HEK293 (cell line): ENCODE measurements at regions not wholly inside any gene's neighbourhood (a gene's known extent, or its start where the extent isn't known, plus 50 kb on each side); places are given as distances from the start of the nearest gene placed in this dataset.

Experiments used
- CTCF ChIA-PET: fragments of 350-600 bp; formaldehyde crosslinking; extraction: SDS; loops from one replicate; lab custom pipeline; 2021; ENCODE audit warnings: antibody characterized with exemption; lab: Yijun Ruan, JAX
- POLR2A ChIA-PET: fragments of 300-600 bp; formaldehyde crosslinking; extraction: SDS; loops from one replicate; lab custom pipeline; 2020; ENCODE audit warnings: antibody characterized with exemption, inconsistent platforms; lab: Yijun Ruan, JAX
- H3K27ac ChIP-seq: fragments of 200-500 bp; sonication (Bioruptor generic); 2 replicates; pipeline ENCODE4 v1.5.1; 2014; ENCODE audit warnings: low read depth, low read length, control low read depth, inconsistent platforms; ENCODE audit errors: extremely low read depth
- H3K36me3 ChIP-seq, 2 experiments: fragments of 200-500 bp in 1 of 2; sonication (Bioruptor generic) in 1 of 2; 1 replicate in 1 of 2; 2 replicates in 1 of 2; pipeline ENCODE4 v1.5.1; 2014 to 2017; ENCODE audit warnings: inconsistent platforms in 2 of 2, low read length in 2 of 2; ENCODE audit not compliant: control insufficient read depth in 2 of 2, insufficient read depth in 1 of 2
- H3K4me1 ChIP-seq: fragments of 200-500 bp; sonication (Bioruptor generic); 2 replicates; pipeline ENCODE4 v1.5.1; 2014; ENCODE audit warnings: mild to moderate bottlenecking, low read length, inconsistent platforms; ENCODE audit not compliant: control insufficient read depth, insufficient read depth
- H3K4me3 ChIP-seq: 2 replicates; pipeline ENCODE4 v1.5.1; 2011; ENCODE audit warnings: low read depth, mild to moderate bottlenecking, control low read depth, low read length, moderate library complexity
- H3K9me3 ChIP-seq: fragments of 200-500 bp; sonication (Bioruptor generic); 2 replicates; pipeline ENCODE4 v1.5.1; 2014; ENCODE audit warnings: low read depth, low read length, inconsistent platforms; ENCODE audit not compliant: control insufficient read depth, insufficient read depth
- BCL6B ChIP-seq: fragments of 450-650 bp; formaldehyde crosslinking; IDR thresholded peaks from 2 replicates; pipeline ENCODE4 v1.5.1; 2017; ENCODE audit warnings: missing biosample characterization, missing genetic modification characterization
- KLF9 ChIP-seq: fragments of 450-650 bp; formaldehyde crosslinking; IDR thresholded peaks from 2 replicates; pipeline ENCODE4 v1.5.1; 2016; ENCODE audit warnings: missing biosample characterization, missing genetic modification characterization, low read depth
- PRDM1 ChIP-seq: fragments of 450-650 bp; formaldehyde crosslinking; IDR thresholded peaks from 2 replicates; pipeline ENCODE4; 2016; ENCODE audit warnings: missing biosample characterization, missing genetic modification characterization
- TCF7L2 ChIP-seq: IDR thresholded peaks from 2 replicates; pipeline ENCODE4 v1.6.1; 2011; ENCODE audit warnings: low read depth, mild to moderate bottlenecking, inconsistent platforms, low read length, moderate library complexity, borderline replicate concordance
- ZFP3 ChIP-seq: fragments of 450-650 bp; formaldehyde crosslinking; IDR thresholded peaks from 2 replicates; pipeline ENCODE4 v1.5.1; 2016; ENCODE audit warnings: low read depth, missing biosample characterization, missing genetic modification characterization
- ZNF133 ChIP-seq: fragments of 450-650 bp; formaldehyde crosslinking; IDR thresholded peaks from 2 replicates; pipeline ENCODE4 v1.5.1; 2016; ENCODE audit warnings: missing biosample characterization, missing genetic modification characterization
- ZNF169 ChIP-seq: fragments of 450-650 bp; formaldehyde crosslinking; IDR thresholded peaks from 2 replicates; pipeline ENCODE4 v1.5.1; 2016; ENCODE audit warnings: missing biosample characterization, missing genetic modification characterization
- ZNF19 ChIP-seq: fragments of 450-650 bp; formaldehyde crosslinking; IDR thresholded peaks from 2 replicates; pipeline ENCODE4; 2016; ENCODE audit warnings: missing biosample characterization, missing genetic modification characterization, low read depth
- ZNF23 ChIP-seq: fragments of 450-650 bp; formaldehyde crosslinking; IDR thresholded peaks from 2 replicates; pipeline ENCODE4 v1.5.1; 2016; ENCODE audit warnings: missing biosample characterization, missing genetic modification characterization, borderline replicate concordance
- ZNF324 ChIP-seq: fragments of 450-650 bp; formaldehyde crosslinking; IDR thresholded peaks from 2 replicates; pipeline ENCODE4 v1.5.1; 2016; ENCODE audit warnings: missing biosample characterization, missing genetic modification characterization
- ZNF501 ChIP-seq: fragments of 450-650 bp; formaldehyde crosslinking; IDR thresholded peaks from 2 replicates; pipeline ENCODE4 v1.5.1; 2016; ENCODE audit warnings: missing biosample characterization, missing genetic modification characterization
- ZNF549 ChIP-seq: fragments of 450-650 bp; IDR thresholded peaks from 2 replicates; pipeline ENCODE4 v1.5.1; 2018; ENCODE audit warnings: missing biosample characterization, missing genetic modification characterization, mild to moderate bottlenecking, inconsistent platforms, moderate library complexity
- ZNF621 ChIP-seq: fragments of 450-650 bp; formaldehyde crosslinking; IDR thresholded peaks from 2 replicates; pipeline ENCODE4 v1.5.1; 2017; ENCODE audit warnings: missing biosample characterization, missing genetic modification characterization
- TF ChIP-seq, protein P1 (sequence below): IDR thresholded peaks from 2 replicates; pipeline ENCODE4 v1.6.1; 2011; ENCODE audit warnings: mild to moderate bottlenecking, low read depth, low read length, borderline replicate concordance
- TF ChIP-seq, protein P2 (sequence below): fragments of 450-650 bp; formaldehyde crosslinking; IDR thresholded peaks from 2 replicates; pipeline ENCODE4 v1.5.1; 2017; ENCODE audit warnings: missing biosample characterization, missing genetic modification characterization

DNA sequence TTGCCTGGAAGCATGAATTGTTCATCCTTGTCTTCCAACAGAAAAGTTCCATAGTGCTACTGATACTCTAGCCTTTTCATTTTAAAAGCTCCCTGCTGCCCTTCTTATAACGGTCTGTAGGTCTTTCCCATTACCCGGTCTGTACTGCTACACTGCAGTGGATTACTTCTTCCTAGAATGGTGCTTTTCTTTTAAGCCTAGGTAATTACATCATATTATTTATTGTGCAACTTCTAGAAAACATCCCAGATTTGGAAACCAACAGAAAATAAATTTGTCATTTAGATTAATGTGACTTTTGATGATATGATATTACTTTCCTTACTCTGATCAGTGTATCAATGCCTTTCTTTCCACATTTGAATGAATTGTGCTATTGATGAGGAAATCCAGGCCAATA is 199.4 kb downstream of the TANC2 start:
- Histone ChIP-seq H3K4me1 (no peaks in the 10 kb centered on the region), H3K4me3 (no peak overlapping the region), H3K9me3 (no peaks in the 10 kb centered on the region), H3K36me3 (no peaks in the 10 kb centered on the region), H3K27ac (no peak overlapping the region)
- ChIA-PET CTCF (interaction anchor here (0.6 kb wide), 1 partner anchor 809 kb away, joined by 3 read pairs; no protein-coding TSS in a partner anchor), POLR2A (no interaction called here)
- no peak for TF ChIP-seq BCL6B (tag by site-specific recombination)

GRCh38 chr17:63170795-63171194 is 204.8 kb downstream of the TANC2 start:
- POLR2A ChIA-PET: interaction anchor here (0.6 kb wide), 1 partner anchor 9 kb away, joined by 3 read pairs; no protein-coding TSS in a partner anchor
- Histone ChIP-seq H3K4me1 (no peaks in the 10 kb centered on the region), H3K36me3 (no peaks in the 10 kb centered on the region), H3K4me3 (no peak overlapping the region), H3K27ac (no peak overlapping the region), H3K9me3 (no peaks in the 10 kb centered on the region)
- CTCF ChIA-PET: no interaction called here
- no peak for TF ChIP-seq ZNF549 (tag by site-specific recombination)
- no peak for TF ChIP-seq ZFP3
- TF ChIP-seq PRDM1 (tag by site-specific recombination): no peak
- TF ChIP-seq ZNF169 (tag by site-specific recombination): no peak
- TF ChIP-seq, protein P1, sequence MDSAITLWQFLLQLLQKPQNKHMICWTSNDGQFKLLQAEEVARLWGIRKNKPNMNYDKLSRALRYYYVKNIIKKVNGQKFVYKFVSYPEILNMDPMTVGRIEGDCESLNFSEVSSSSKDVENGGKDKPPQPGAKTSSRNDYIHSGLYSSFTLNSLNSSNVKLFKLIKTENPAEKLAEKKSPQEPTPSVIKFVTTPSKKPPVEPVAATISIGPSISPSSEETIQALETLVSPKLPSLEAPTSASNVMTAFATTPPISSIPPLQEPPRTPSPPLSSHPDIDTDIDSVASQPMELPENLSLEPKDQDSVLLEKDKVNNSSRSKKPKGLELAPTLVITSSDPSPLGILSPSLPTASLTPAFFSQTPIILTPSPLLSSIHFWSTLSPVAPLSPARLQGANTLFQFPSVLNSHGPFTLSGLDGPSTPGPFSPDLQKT: no peak
- TF ChIP-seq KLF9 (tag by site-specific recombination): no peak

DNA sequence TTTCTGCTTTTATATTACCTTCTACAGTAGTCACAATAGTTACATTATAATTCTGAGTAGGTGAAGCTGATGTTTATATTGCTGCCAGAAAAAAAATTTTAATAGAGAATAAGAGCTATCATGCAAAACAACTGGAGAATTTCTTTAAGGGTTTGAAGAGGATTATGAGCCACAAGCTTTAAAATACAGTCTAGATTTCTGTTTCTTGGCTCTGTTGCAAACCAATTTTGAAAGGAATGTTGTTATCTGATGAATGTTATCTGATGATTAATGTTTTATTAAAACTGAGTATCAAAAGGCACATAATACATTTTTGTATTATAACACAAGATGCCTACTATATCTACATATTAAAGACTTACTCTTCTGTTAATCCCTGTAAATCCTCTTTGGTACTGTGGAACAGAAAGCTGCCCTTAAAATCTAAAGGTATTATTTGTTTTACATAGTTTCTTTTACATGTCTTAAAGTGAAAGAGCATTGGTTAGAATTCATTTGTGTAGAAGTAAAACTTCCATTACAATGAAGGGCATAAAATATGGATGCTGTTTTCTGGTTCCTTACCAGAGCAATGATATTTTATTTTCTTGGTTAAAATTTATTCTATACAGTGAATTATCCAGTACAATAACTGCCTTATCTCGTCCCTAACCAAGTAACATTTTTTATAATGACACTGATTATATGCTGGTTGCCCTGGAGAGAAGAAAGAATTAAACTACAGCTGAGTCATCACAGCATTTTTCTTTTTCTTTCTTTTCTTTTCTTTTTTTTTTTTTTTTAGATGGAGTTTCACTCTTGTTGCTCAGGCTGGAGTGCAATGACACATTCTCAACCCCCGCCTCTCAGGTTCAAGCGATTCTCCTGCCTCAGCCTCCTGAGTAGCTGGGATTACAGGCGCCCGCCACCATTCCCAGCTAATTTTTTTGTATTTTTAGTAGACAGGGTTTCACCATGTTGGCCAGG is 205.7 kb downstream of the TANC2 start:
- H3K9me3 ChIP-seq: no peaks in the 10 kb centered on the region
- CTCF ChIA-PET: no interaction called here
- TF ChIP-seq ZNF324 (tag by site-specific recombination) (no peak), TCF7L2 (no peak), ZNF501 (tag by site-specific recombination) (no peak), ZNF621 (tag by site-specific recombination) (no peak), ZNF19 (tag by site-specific recombination) (no peak), ZNF23 (tag by site-specific recombination) (no peak), ZNF133 (tag by site-specific recombination) (no peak)
- TF ChIP-seq, protein P2, sequence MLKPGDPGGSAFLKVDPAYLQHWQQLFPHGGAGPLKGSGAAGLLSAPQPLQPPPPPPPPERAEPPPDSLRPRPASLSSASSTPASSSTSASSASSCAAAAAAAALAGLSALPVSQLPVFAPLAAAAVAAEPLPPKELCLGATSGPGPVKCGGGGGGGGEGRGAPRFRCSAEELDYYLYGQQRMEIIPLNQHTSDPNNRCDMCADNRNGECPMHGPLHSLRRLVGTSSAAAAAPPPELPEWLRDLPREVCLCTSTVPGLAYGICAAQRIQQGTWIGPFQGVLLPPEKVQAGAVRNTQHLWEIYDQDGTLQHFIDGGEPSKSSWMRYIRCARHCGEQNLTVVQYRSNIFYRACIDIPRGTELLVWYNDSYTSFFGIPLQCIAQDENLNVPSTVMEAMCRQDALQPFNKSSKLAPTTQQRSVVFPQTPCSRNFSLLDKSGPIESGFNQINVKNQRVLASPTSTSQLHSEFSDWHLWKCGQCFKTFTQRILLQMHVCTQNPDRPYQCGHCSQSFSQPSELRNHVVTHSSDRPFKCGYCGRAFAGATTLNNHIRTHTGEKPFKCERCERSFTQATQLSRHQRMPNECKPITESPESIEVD (tag by site-specific recombination): 0 out of 2 replicates have a peak, but pooled peaks have one; percentile 14
- TF ChIP-seq, all 188 proteins: peak for 1
- POLR2A ChIA-PET: interaction anchor here (0.6 kb wide), 1 partner anchor 8 kb away, joined by 3 read pairs; no protein-coding TSS in a partner anchor
- H3K4me3 ChIP-seq: no peak overlapping the region
- H3K27ac ChIP-seq: no peak overlapping the region
- no peaks in the 10 kb centered on the region for H3K4me1 ChIP-seq
- H3K36me3 ChIP-seq: no peaks in the 10 kb centered on the region
